GM12878 (cell line): ENCODE measurements at regions not wholly inside any gene's neighbourhood (a gene's known extent, or its start where the extent isn't known, plus 50 kb on each side); places are given as distances from the start of the nearest gene placed in this dataset.

Experiments used
- BRCA1 ChIP-seq: IDR thresholded peaks from 2 replicates; pipeline ENCODE4 v1.6.1; 2011; ENCODE audit warnings: low read depth, low read length, improper control_type of control experiment
- CHD1 ChIP-seq: IDR thresholded peaks from 2 replicates; pipeline ENCODE4 v1.6.1; 2012; ENCODE audit warnings: low read depth, low read length, improper control_type of control experiment
- CHD2 ChIP-seq: IDR thresholded peaks from 2 replicates; pipeline ENCODE4 v1.6.1; 2011; ENCODE audit warnings: low read depth, low read length, improper control_type of control experiment, borderline replicate concordance
- FOXK2 ChIP-seq: fragments of 450-650 bp; IDR thresholded peaks from 2 replicates; pipeline ENCODE4 v1.6.1; 2017; ENCODE audit warnings: mild to moderate bottlenecking, moderate library complexity
- GABPA ChIP-seq: IDR thresholded peaks from 2 replicates; pipeline ENCODE4 v1.6.1; 2014; ENCODE audit warnings: antibody characterized with exemption, low read depth, mild to moderate bottlenecking, inconsistent platforms
- NRF1 ChIP-seq: conservative IDR thresholded peaks from 2 replicates; pipeline ENCODE4 v1.6.1; 2011; ENCODE audit warnings: mild to moderate bottlenecking, low read depth, low read length, improper control_type of control experiment
- POLR2A ChIP-seq: IDR thresholded peaks from 2 replicates; pipeline ENCODE4 v1.6.1; 2011; ENCODE audit warnings: low read depth, mild to moderate bottlenecking, low read length
- POU2F2 ChIP-seq: IDR thresholded peaks from 3 replicates; pipeline ENCODE4 v1.6.1; 2011; ENCODE audit warnings: low read depth, mild to moderate bottlenecking, low read length, borderline replicate concordance
- TF ChIP-seq, protein P1 (sequence below), 3 experiments: IDR thresholded peaks in 2 of 3; conservative IDR thresholded peaks in 1 of 3; 2 replicates each; pipeline ENCODE4 v1.5.1; 2011; ENCODE audit warnings: low read depth in 3 of 3, low read length in 3 of 3, mild to moderate bottlenecking in 3 of 3, control low read depth in 2 of 3, moderate library complexity in 2 of 3, inconsistent platforms in 1 of 3, mixed read lengths in 1 of 3; ENCODE audit not compliant: control insufficient read depth in 2 of 3, insufficient read depth in 1 of 3; ENCODE audit errors: extremely low read depth in 1 of 3

DNA sequence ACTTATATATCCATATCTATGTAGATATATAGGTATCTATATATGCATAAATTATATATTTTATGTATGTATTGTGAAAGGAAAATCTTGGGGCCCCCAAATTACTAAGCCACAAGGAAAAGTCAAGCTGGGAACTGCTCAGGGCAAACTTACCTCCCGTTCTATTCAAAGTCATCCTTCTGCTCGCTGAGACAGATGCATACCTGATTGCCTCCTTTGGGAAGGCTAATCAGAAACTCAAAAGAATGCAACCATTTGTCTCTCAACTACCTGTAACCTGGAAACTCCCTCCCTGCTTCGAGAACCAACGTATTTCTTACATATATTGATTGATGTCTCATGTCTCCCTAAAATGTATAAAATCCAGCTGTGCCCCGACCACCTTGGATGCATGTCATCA is 58.8 kb upstream of the C14orf132 start:
- TF ChIP-seq CHD2, result no peak
- TF ChIP-seq POLR2A, result no peak
- no peak for TF ChIP-seq NRF1
- no peak for TF ChIP-seq FOXK2
- TF ChIP-seq, protein P1, sequence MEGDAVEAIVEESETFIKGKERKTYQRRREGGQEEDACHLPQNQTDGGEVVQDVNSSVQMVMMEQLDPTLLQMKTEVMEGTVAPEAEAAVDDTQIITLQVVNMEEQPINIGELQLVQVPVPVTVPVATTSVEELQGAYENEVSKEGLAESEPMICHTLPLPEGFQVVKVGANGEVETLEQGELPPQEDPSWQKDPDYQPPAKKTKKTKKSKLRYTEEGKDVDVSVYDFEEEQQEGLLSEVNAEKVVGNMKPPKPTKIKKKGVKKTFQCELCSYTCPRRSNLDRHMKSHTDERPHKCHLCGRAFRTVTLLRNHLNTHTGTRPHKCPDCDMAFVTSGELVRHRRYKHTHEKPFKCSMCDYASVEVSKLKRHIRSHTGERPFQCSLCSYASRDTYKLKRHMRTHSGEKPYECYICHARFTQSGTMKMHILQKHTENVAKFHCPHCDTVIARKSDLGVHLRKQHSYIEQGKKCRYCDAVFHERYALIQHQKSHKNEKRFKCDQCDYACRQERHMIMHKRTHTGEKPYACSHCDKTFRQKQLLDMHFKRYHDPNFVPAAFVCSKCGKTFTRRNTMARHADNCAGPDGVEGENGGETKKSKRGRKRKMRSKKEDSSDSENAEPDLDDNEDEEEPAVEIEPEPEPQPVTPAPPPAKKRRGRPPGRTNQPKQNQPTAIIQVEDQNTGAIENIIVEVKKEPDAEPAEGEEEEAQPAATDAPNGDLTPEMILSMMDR (IDR thresholded peaks at IDR 0.05 in 2 of 3, conservative IDR thresholded peaks at IDR 0.05 in 1 of 3; ENCODE audit: control insufficient read depth in 2 of 3, extremely low read depth in 1 of 3, insufficient read depth in 1 of 3, low read depth in 3 of 3, low read length in 3 of 3), result no peak
- no peak for TF ChIP-seq POU2F2
- TF ChIP-seq BRCA1, result no peak
- no peak for TF ChIP-seq GABPA
- TF ChIP-seq CHD1, result no peak
